GM12878 (cell line): ENCODE measurements at regions not wholly inside any gene's neighbourhood (a gene's known extent, or its start where the extent isn't known, plus 50 kb on each side); places are given as distances from the start of the nearest gene placed in this dataset.

Experiments
- BACH1 ChIP-seq: fragments of 450-650 bp; IDR thresholded peaks from 2 replicates; pipeline ENCODE4 v1.6.1; 2017; ENCODE audit warnings: mild to moderate bottlenecking, borderline replicate concordance
- CTCF ChIP-seq, 3 experiments: IDR thresholded peaks in 2 of 3; conservative IDR thresholded peaks in 1 of 3; 2 replicates each; pipeline ENCODE4 v1.5.1; 2011; ENCODE audit warnings: low read depth in 3 of 3, low read length in 3 of 3, mild to moderate bottlenecking in 3 of 3, control low read depth in 2 of 3, moderate library complexity in 2 of 3, inconsistent platforms in 1 of 3, mixed read lengths in 1 of 3; ENCODE audit not compliant: control insufficient read depth in 2 of 3, insufficient read depth in 1 of 3; ENCODE audit errors: extremely low read depth in 1 of 3
- EZH2 ChIP-seq: IDR thresholded peaks from 2 replicates; pipeline ENCODE4 v1.6.1; 2012; ENCODE audit warnings: low read depth, mild to moderate bottlenecking, control low read depth, inconsistent platforms, low read length, borderline replicate concordance; ENCODE audit not compliant: control insufficient read depth
- GABPA ChIP-seq: IDR thresholded peaks from 2 replicates; pipeline ENCODE4 v1.6.1; 2014; ENCODE audit warnings: antibody characterized with exemption, low read depth, mild to moderate bottlenecking, inconsistent platforms
- HDAC2 ChIP-seq: fragments of 200-600 bp; sonication (generic); IDR thresholded peaks from 2 replicates; pipeline ENCODE4 v1.6.1; 2017
- KDM1A ChIP-seq: fragments of 200-600 bp; sonication (generic); IDR thresholded peaks from 2 replicates; pipeline ENCODE4 v1.6.1; 2016; ENCODE audit warnings: borderline replicate concordance
- MLLT1 ChIP-seq: fragments of 450-650 bp; IDR thresholded peaks from 2 replicates; pipeline ENCODE4 v1.6.1; 2016; ENCODE audit warnings: mild to moderate bottlenecking
- MTA2 ChIP-seq: fragments of 450-650 bp; IDR thresholded peaks from 2 replicates; pipeline ENCODE4 v1.6.1; 2016; ENCODE audit warnings: low read depth, mild to moderate bottlenecking, moderate library complexity
- PBX3 ChIP-seq: IDR thresholded peaks from 2 replicates; pipeline ENCODE4 v1.6.1; 2011; ENCODE audit warnings: mild to moderate bottlenecking, low read depth, low read length, moderate library complexity; ENCODE audit not compliant: insufficient replicate concordance
- POLR2A ChIP-seq: IDR thresholded peaks from 2 replicates; pipeline ENCODE4 v1.6.1; 2011; ENCODE audit warnings: low read depth, mild to moderate bottlenecking, low read length
- POLR2AphosphoS5 ChIP-seq: IDR thresholded peaks from 2 replicates; pipeline ENCODE4 v1.6.1; 2011; ENCODE audit warnings: mild to moderate bottlenecking, low read length, inconsistent platforms

- TF ChIP-seq CTCF (IDR thresholded peaks at IDR 0.05 in 2 of 3, conservative IDR thresholded peaks at IDR 0.05 in 1 of 3; ENCODE audit: control insufficient read depth in 2 of 3, extremely low read depth in 1 of 3, insufficient read depth in 1 of 3, low read depth in 3 of 3, low read length in 3 of 3) (no peak), KDM1A (no peak), GABPA (no peak), POLR2A (no peak), HDAC2 (no peak), EZH2 (no peak), MTA2 (no peak), POLR2AphosphoS5 (no peak), PBX3 (no peak), MLLT1 (no peak), BACH1 (no peak)
These were observed 1935.1 kb upstream of the FLRT2 start for GRCh38 chr14:83594874-83595273.
